SKM-1 (cell line): ENCODE measurements at regions not wholly inside any gene's neighbourhood (a gene's known extent, or its start where the extent isn't known, plus 50 kb on each side); places are given as distances from the start of the nearest gene placed in this dataset.
"Not testable (repeated sequence)": the region's sequence is repeated elsewhere in the genome, so short reads cannot be mapped to it uniquely, and the experiment has no call there.

Experiments
- DNase-seq: peaks from one replicate; lab custom pipeline; 2025; ENCODE audit not compliant: unreplicated experiment; lab: John Stamatoyannopoulos, UW

- not testable (repeated sequence) for DNase-seq
Observed at GRCh38 chr22:16660989-16661388, 68.4 kb upstream of the CCT8L2 start.

GRCh38 chr22:16660570-16660969 lies 68.0 kb upstream of the CCT8L2 start:
- DNase-seq: not testable (repeated sequence)

- not testable (repeated sequence) for DNase-seq
Observed at GRCh38 chr22:16659273-16659834, 66.7 kb upstream of the CCT8L2 start.

GRCh38 chr22:16658068-16658467 lies 65.5 kb upstream of the CCT8L2 start:
- no peak for DNase-seq

GRCh38 chr22:16654882-16655281 lies 62.3 kb upstream of the CCT8L2 start:
- DNase-seq: no peak

- DNase-seq: not testable (repeated sequence)
Observed at GRCh38 chr22:16654336-16654735, 61.7 kb upstream of the CCT8L2 start.

- DNase-seq: not testable (repeated sequence)
Observed at GRCh38 chr22:16653222-16653621, 60.6 kb upstream of the CCT8L2 start.

- DNase-seq: no peak
Observed at GRCh38 chr22:16651217-16651616, 58.6 kb upstream of the CCT8L2 start.
